Parathyroid adenoma (tissue), 2 donors: ENCODE measurements at regions not wholly inside any gene's neighbourhood (a gene's known extent, or its start where the extent isn't known, plus 50 kb on each side); places are given as distances from the start of the nearest gene placed in this dataset.

ENCODE experiments used
- H2AFZ ChIP-seq: fragments of 300-600 bp; sonication (generic); one replicate; pipeline ENCODE4 v1.7.0; 2017; ENCODE audit warnings: antibody characterized with exemption, mild to moderate bottlenecking
- H3K27ac ChIP-seq: fragments of 300-600 bp; sonication (generic); one replicate; pipeline ENCODE4 v1.7.0; 2017
- H3K27me3 ChIP-seq: fragments of 300-600 bp; sonication (generic); one replicate; pipeline ENCODE4 v1.7.0; 2017; ENCODE audit warnings: low read length; ENCODE audit not compliant: control insufficient read depth, insufficient read depth
- H3K36me3 ChIP-seq: fragments of 300-600 bp; sonication (generic); one replicate; pipeline ENCODE4 v1.7.0; 2017; ENCODE audit warnings: low read length; ENCODE audit not compliant: control insufficient read depth, insufficient read depth
- H3K4me1 ChIP-seq: fragments of 300-600 bp; sonication (generic); one replicate; pipeline ENCODE4 v1.7.0; 2017; ENCODE audit warnings: control low read depth
- H3K4me2 ChIP-seq: fragments of 300-600 bp; sonication (generic); one replicate; pipeline ENCODE4 v1.7.0; 2017; ENCODE audit warnings: low read length
- H3K4me3 ChIP-seq: fragments of 300-600 bp; sonication (generic); one replicate; pipeline ENCODE4 v1.7.0; 2017; ENCODE audit warnings: low read depth, low read length
- H3K79me2 ChIP-seq: fragments of 300-600 bp; sonication (generic); one replicate; pipeline ENCODE4 v1.7.0; 2017; ENCODE audit warnings: control low read depth
- H3K9ac ChIP-seq: fragments of 300-600 bp; sonication (generic); one replicate; pipeline ENCODE4 v1.7.0; 2017; ENCODE audit warnings: mild to moderate bottlenecking
- H3K9me3 ChIP-seq: fragments of 300-600 bp; sonication (generic); one replicate; pipeline ENCODE4 v1.7.0; 2017; ENCODE audit warnings: low read length; ENCODE audit not compliant: control insufficient read depth
- CTCF ChIP-seq: fragments of 300-600 bp; sonication (generic); IDR thresholded peaks from one replicate; pipeline ENCODE4 v1.7.0; 2017; ENCODE audit warnings: antibody characterized with exemption, mild to moderate bottlenecking
- donor health status: primary hyperparathyroidism.

GRCh38 chr6:141669141-141669540 is 463.6 kb upstream of the GJE1 start:
- H3K36me3 ChIP-seq, result peaks cover 4% of the 10 kb centered on the region
- H3K9ac ChIP-seq, result no peak overlapping the region
- no peaks in the 10 kb centered on the region for H3K79me2 ChIP-seq
- no peak overlapping the region for H3K4me2 ChIP-seq
- H3K27ac ChIP-seq, result no peak overlapping the region
- TF ChIP-seq CTCF, result no peak
- H3K4me1 ChIP-seq, result no peaks in the 10 kb centered on the region
- H3K4me3 ChIP-seq, result no peak overlapping the region
- no peaks in the 10 kb centered on the region for H3K9me3 ChIP-seq
- H3K27me3 ChIP-seq, result no peaks in the 10 kb centered on the region
- H2AFZ ChIP-seq, result no peak overlapping the region

GRCh38 chr6:141667580-141668309 is 465.0 kb upstream of the GJE1 start:
- Histone ChIP-seq H3K27me3 (no peaks in the 10 kb centered on the region), H3K4me1 (no peaks in the 10 kb centered on the region), H3K4me3 (no peak overlapping the region), H3K36me3 (peaks cover 4% of the 10 kb centered on the region), H3K27ac (no peak overlapping the region), H3K9ac (no peak overlapping the region), H3K4me2 (no peak overlapping the region), H2AFZ (no peak overlapping the region), H3K9me3 (no peaks in the 10 kb centered on the region), H3K79me2 (no peaks in the 10 kb centered on the region)
- TF ChIP-seq CTCF, result no peak

GRCh38 chr6:141666187-141666586 is 466.5 kb upstream of the GJE1 start:
- H3K27me3 ChIP-seq, result no peaks in the 10 kb centered on the region
- H3K4me3 ChIP-seq, result no peak overlapping the region
- H3K79me2 ChIP-seq, result no peaks in the 10 kb centered on the region
- H3K4me1 ChIP-seq, result no peaks in the 10 kb centered on the region
- no peaks in the 10 kb centered on the region for H3K9me3 ChIP-seq
- H3K4me2 ChIP-seq, result no peak overlapping the region
- H3K9ac ChIP-seq, result no peak overlapping the region
- H2AFZ ChIP-seq, result no peak overlapping the region
- peaks cover 4% of the 10 kb centered on the region for H3K36me3 ChIP-seq
- H3K27ac ChIP-seq, result no peak overlapping the region
- TF ChIP-seq CTCF, result no peak

GRCh38 chr6:141664744-141665143 is 468.0 kb upstream of the GJE1 start:
- H2AFZ ChIP-seq, result no peak overlapping the region
- no peaks in the 10 kb centered on the region for H3K4me1 ChIP-seq
- no peak overlapping the region for H3K9ac ChIP-seq
- no peak for TF ChIP-seq CTCF
- H3K4me2 ChIP-seq, result no peak overlapping the region
- H3K27ac ChIP-seq, result no peak overlapping the region
- H3K4me3 ChIP-seq, result no peak overlapping the region
- no peaks in the 10 kb centered on the region for H3K27me3 ChIP-seq
- H3K36me3 ChIP-seq, result no peaks in the 10 kb centered on the region
- no peaks in the 10 kb centered on the region for H3K9me3 ChIP-seq
- no peaks in the 10 kb centered on the region for H3K79me2 ChIP-seq

GRCh38 chr6:141659582-141659981 is 473.1 kb upstream of the GJE1 start:
- Histone ChIP-seq H3K9me3 (no peaks in the 10 kb centered on the region), H3K4me3 (no peak overlapping the region), H3K27ac (no peak overlapping the region), H2AFZ (no peak overlapping the region), H3K4me2 (no peak overlapping the region), H3K36me3 (no peaks in the 10 kb centered on the region), H3K27me3 (no peaks in the 10 kb centered on the region), H3K79me2 (no peaks in the 10 kb centered on the region), H3K9ac (no peak overlapping the region), H3K4me1 (no peaks in the 10 kb centered on the region)
- no peak for TF ChIP-seq CTCF
